Progenitor cell of endocrine pancreas (in vitro differentiated cells): ENCODE measurements at regions not wholly inside any gene's neighbourhood (a gene's known extent, or its start where the extent isn't known, plus 50 kb on each side); places are given as distances from the start of the nearest gene placed in this dataset.

Experiments
- DNase-seq: peaks from one replicate; pipeline ENCODE4 v3.0.0; 2021; ENCODE audit warnings: low spot score; ENCODE audit not compliant: unreplicated experiment
- H3K27ac Mint-ChIP-seq: 2 replicates; pipeline ENCODE4 v1.8.0; 2021; ENCODE audit warnings: mild to moderate bottlenecking, moderate library complexity, mixed read lengths
- H3K27me3 Mint-ChIP-seq: 2 replicates; pipeline ENCODE4 v1.8.0; 2021; ENCODE audit warnings: mixed read lengths
- H3K36me3 Mint-ChIP-seq: 2 replicates; pipeline ENCODE4 v1.8.0; 2022; ENCODE audit warnings: mixed read lengths; ENCODE audit not compliant: insufficient read depth
- H3K4me1 Mint-ChIP-seq: 2 replicates; pipeline ENCODE4 v1.8.0; 2021; ENCODE audit warnings: low read depth, mixed read lengths
- H3K4me3 Mint-ChIP-seq: 2 replicates; pipeline ENCODE4 v1.8.0; 2021; ENCODE audit warnings: low read depth, mild to moderate bottlenecking, moderate library complexity, mixed read lengths
- H3K9me3 Mint-ChIP-seq: 2 replicates; pipeline ENCODE4 v1.8.0; 2021; ENCODE audit warnings: low read depth, mixed read lengths
- CTCF ChIP-seq: fragments of 200-600 bp; sonication (generic); IDR thresholded peaks from one replicate; pipeline ENCODE4 v1.5.0; 2021; ENCODE audit warnings: antibody characterized with exemption, mild to moderate bottlenecking; ENCODE audit not compliant: unreplicated experiment

DNA sequence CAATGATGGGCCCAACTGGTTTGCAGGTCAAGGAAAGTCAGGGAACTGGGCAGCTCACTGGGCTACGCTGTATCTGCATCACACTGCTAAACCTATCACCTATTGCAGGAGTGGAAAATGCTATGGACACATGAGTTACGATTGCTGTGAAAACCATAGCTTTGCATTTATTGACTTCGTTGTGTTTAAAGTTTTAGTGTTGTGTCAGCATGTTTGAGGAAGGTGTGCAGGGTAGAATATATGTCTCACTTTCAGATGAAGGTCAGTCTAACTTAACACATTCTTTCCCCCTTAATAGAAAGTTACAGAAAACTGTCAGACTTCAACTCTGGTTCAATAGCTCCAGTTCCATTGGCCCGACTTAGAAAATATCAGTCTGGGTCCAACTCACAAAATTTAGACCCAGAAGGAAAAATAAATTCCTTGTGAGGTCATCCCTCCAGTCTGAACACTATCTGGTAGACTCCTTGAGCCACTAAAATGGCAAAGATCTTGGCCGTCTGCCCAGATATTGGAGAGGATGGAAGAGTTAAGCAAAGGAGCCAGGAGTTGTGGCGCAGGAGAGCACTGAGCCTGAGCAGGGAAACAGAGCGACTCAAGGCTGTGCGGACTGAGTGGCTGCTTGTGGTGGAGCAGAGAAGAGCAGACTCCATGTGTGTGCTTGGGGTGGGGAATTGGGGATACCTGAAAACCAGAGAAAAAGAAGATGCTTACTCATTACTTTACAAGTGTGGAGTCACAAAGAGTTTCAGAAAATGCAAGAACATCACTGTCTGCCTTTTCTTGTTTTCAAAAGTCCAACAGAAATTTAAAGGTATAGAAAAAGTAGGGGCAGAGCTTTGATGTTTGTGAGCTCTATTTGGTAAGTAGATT is 518.5 kb downstream of the FGF9 start:
- no peak for DNase-seq
- peaks cover 2% of the 10 kb centered on the region for H3K9me3 Mint-ChIP-seq
- H3K4me3 Mint-ChIP-seq, result no peak overlapping the region
- peaks cover 1% of the 10 kb centered on the region for H3K36me3 Mint-ChIP-seq
- peaks cover 3% of the 10 kb centered on the region for H3K27me3 Mint-ChIP-seq
- H3K4me1 Mint-ChIP-seq, result peaks cover 6% of the 10 kb centered on the region
- H3K27ac Mint-ChIP-seq, result no peak overlapping the region
- TF ChIP-seq CTCF, result no peak

DNA sequence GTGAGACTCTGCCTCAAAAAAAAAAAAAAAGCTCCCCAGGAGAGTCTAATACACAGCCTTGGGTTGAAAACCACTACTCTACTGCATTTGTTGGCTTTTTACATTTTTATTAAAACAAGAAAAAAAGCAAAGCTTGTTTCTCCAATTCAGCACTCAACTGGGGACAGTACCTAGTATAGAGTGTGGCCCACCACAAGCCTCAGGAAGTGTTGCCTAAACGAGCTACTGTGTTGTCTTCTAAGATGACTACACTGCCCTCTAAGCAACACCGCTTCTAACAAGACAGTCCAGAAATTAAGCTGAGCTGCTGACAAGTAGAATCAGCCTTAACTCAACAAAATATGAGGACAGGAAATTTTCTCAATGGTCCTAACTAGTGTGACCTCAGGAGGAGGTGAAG is 522.2 kb downstream of the FGF9 start:
- H3K4me3 Mint-ChIP-seq, result no peak overlapping the region
- H3K4me1 Mint-ChIP-seq, result peaks cover 15% of the 10 kb centered on the region
- DNase-seq, result no peak
- H3K27me3 Mint-ChIP-seq, result peaks cover 3% of the 10 kb centered on the region
- no peak overlapping the region for H3K27ac Mint-ChIP-seq
- no peaks in the 10 kb centered on the region for H3K36me3 Mint-ChIP-seq
- H3K9me3 Mint-ChIP-seq, result peaks cover 2% of the 10 kb centered on the region
- no peak for TF ChIP-seq CTCF

DNA sequence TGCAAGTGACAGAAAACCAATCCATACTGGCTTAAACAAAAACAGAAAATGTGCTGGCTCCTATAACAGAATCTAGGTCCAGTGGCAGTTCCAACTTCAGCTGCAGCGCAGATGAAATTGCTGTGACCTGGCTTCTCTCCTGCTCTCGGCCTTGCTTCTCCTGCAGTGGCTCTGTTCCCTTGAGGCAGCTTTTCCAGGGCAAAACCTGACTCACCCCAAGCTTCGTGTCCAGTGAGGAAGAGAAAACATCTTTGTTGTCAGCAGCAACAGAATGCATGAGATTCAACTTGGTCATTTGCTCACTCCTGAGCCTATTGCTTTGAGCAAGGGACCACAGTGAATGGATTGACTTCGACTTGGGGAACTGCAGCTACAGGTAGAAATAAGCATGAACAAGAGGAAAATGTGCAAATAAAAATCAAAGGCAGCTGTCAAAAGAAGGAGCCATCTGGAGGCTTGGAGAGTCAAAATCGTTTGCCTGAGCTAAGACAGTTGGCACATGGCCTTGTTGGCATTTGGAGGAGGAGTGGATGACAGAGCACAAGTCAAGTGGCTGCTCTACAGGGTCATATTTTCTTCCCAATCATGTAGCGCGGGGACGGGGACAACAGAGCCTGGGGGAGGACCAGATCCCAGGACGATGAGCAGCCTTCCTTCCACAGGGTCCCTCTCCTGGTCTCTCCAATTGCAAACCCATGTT is 523.4 kb downstream of the FGF9 start:
- peaks cover 2% of the 10 kb centered on the region for H3K9me3 Mint-ChIP-seq
- H3K27me3 Mint-ChIP-seq, result peaks cover 3% of the 10 kb centered on the region
- peaks cover 19% of the 10 kb centered on the region for H3K4me1 Mint-ChIP-seq
- H3K27ac Mint-ChIP-seq, result no peak overlapping the region
- no peak for TF ChIP-seq CTCF
- no peak for DNase-seq
- H3K4me3 Mint-ChIP-seq, result no peak overlapping the region
- no peaks in the 10 kb centered on the region for H3K36me3 Mint-ChIP-seq

DNA sequence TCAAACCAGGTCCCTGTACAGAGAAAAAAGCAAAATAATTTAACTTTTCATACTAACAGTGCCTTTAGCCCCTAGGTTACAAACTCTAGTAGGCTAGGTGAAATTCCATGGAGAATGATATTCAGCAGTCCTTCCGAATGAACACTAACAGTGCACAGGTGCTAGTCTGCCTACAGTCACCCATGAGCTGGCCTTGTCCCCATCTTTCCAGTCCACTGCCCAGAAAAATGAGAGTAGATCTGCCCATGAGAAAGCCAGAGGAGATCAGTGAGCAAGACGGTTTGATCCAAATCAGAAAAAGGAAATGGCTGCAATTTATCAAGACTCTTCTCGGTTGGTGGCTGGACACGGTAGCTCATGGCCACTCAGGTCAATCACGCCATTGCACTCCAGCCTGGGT is 524.9 kb downstream of the FGF9 start:
- TF ChIP-seq CTCF, result no peak
- DNase-seq, result no peak
- H3K27ac Mint-ChIP-seq, result no peak overlapping the region
- H3K27me3 Mint-ChIP-seq, result no peaks in the 10 kb centered on the region
- H3K9me3 Mint-ChIP-seq, result peaks cover 2% of the 10 kb centered on the region
- no peaks in the 10 kb centered on the region for H3K36me3 Mint-ChIP-seq
- peaks cover 18% of the 10 kb centered on the region for H3K4me1 Mint-ChIP-seq
- H3K4me3 Mint-ChIP-seq, result no peak overlapping the region

DNA sequence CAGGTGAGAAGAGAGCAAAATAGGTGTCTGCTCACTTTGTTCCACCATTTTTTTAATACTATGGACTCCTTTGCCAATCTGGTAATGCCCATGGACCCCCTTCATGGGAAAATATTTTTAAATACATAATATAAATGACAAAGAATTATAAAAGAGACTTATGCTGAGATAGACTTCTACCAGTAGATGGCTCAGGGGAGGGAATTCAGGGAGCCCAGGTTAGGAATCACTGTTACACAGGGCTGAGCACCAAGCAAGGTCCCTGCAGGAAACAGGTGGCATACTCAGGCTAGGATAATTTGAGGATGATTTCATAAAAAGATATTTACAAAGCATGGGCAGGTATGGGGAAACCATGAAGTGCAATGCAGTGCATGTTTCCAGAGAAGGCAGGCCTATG is 525.9 kb downstream of the FGF9 start:
- Mint-ChIP-seq H3K4me1 (peaks cover 18% of the 10 kb centered on the region), H3K27ac (no peak overlapping the region), H3K4me3 (no peak overlapping the region), H3K9me3 (peaks cover 2% of the 10 kb centered on the region), H3K36me3 (no peaks in the 10 kb centered on the region), H3K27me3 (no peaks in the 10 kb centered on the region)
- TF ChIP-seq CTCF, result no peak
- no peak for DNase-seq
